ENCODE measurements at regions not wholly inside any gene's neighbourhood (a gene's known extent, or its start where the extent isn't known, plus 50 kb on each side); places are given as distances from the start of the nearest gene placed in this dataset.

DNA sequence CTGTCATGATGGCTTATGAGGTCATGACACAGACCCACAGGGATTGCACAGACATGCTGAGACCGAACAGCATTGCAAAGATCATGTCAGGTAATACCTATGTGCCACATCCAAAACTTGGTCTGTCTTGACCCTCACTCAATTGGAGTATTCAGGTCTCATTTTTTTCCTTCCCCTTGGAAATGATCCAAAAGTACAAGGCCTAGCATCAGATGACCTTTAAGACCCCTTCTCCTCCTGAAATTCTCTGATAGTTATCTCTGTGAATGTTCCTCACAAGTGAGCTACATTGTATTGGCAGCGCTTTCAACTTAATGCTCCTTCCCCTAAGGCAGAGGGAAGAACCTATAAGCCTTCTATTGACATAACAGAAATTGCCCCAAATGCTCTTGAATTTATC lies 507.4 kb upstream of the JARID2 start:
- no peak for ATAC-seq
- DNase-seq (ENCODE audit: low spot score), result no peak
- Mint-ChIP-seq H3K27ac (peak overlapping the region; percentile 23 to 74), H3K4me1 (ENCODE audit: low read depth in 2 of 2) (peaks cover 72 to 76% of the 10 kb centered on the region in 2 donors), H3K27me3 (peaks cover 0 to 5% of the 10 kb centered on the region in 2 donors), H3K4me3 (no peak overlapping the region), H3K36me3 (peaks cover 42% of the 10 kb centered on the region), H3K9me3 (peaks cover 14% of the 10 kb centered on the region)

DNA sequence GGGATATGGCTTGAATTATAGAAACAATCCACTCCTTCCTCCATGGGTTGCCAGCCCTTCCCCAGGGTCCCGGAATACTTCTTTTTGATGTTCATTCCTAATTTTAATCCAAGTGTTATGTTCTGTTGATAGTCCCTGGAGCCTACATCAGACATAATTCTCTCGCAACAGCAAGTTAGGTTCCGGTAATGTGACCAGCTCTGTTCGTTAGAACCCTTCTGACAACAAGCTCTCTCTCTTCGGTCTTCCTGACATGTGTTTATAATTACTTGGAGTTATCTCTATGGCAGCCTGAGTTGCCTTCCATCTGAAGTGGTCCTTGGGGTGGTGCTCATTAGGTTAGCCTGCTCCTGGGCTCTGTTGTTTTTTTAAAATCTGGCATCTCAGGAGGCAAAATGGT lies 506.9 kb upstream of the JARID2 start:
- Mint-ChIP-seq H3K36me3 (peaks cover 39% of the 10 kb centered on the region), H3K4me3 (no peak overlapping the region), H3K27ac (peak overlapping the region; percentile 23 to 74), H3K4me1 (ENCODE audit: low read depth in 2 of 2) (peaks cover 72 to 76% of the 10 kb centered on the region in 2 donors), H3K9me3 (peaks cover 12% of the 10 kb centered on the region), H3K27me3 (peaks cover 2 to 6% of the 10 kb centered on the region in 2 donors)
- ATAC-seq, result no peak
- DNase-seq (ENCODE audit: low spot score), result no peak

DNA sequence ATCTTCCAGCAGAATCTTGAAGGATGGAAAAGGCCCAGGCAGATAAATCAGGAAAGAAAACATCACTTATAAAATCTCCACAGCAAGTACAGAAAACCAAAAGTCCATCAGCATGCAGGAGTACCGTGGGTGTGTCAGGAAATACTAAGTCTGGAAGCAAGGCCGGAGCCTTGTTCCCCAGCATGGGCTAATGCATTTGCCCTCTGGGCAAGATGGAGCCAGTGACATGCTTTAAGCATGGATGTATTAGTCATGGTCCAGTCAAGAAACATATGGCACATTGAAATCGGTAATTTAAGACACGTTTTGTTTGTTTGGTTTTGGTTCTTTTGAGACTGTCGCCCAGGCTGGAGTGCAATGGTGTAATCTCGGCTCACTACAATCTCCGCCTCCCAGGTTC lies 506.0 kb upstream of the JARID2 start:
- peaks cover 67 to 71% of the 10 kb centered on the region in 2 donors for H3K4me1 Mint-ChIP-seq (ENCODE audit: low read depth in 2 of 2)
- no peak overlapping the region for H3K4me3 Mint-ChIP-seq
- DNase-seq (ENCODE audit: low spot score) (no peak), ATAC-seq (no peak)
- peaks cover 8% of the 10 kb centered on the region for H3K9me3 Mint-ChIP-seq
- peaks cover 7 to 9% of the 10 kb centered on the region in 2 donors for H3K27me3 Mint-ChIP-seq
- H3K36me3 Mint-ChIP-seq, result peaks cover 35% of the 10 kb centered on the region
- H3K27ac Mint-ChIP-seq, result peak overlapping the region in 1 of 2 donors; percentile 74

DNA sequence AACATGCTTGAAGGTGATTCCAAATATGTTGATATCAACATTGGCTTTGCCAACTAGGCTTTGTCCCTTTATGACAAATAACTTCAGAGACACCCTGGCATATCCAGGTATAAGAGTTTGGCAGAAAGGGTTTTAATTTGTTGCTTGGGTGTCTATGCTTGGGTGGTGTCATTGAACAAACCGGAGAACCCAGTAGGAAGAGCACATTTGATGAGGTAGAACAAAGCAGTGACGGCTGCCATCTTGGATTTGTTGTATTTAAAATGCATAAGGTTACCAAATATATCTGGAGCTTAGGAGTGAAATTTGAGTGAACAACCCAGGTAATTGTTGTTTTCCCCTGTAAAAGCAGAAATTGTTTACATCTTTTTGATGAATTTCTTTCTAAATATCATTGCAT lies 503.7 kb upstream of the JARID2 start:
- Mint-ChIP-seq H3K4me1 (ENCODE audit: low read depth in 2 of 2) (peaks cover 63 to 65% of the 10 kb centered on the region in 2 donors), H3K27ac (peak overlapping the region; percentile 23 to 94)

DNA sequence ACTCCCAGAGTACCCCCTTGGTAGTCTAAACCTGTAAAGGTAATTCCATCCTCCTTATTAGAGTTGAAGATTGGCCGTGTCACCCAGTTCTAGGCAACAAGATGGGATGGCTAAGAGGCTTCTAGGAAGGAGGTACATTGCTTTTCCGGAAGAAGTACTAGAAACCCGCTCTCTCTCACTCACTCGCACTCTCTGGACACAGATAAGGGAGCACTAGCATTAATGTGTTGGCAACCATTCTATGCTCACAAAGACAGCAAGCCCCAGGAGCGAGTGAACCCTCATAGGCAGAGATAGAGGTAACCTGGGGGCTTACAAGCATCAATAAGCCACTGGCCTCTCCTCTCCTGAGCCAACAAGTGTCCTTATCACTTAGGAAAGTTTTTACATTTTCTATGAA lies 503.2 kb upstream of the JARID2 start:
- peaks cover 62 to 65% of the 10 kb centered on the region in 2 donors for H3K4me1 Mint-ChIP-seq (ENCODE audit: low read depth in 2 of 2)
- peak overlapping the region; percentile 83 for H3K4me3 Mint-ChIP-seq
- H3K27ac Mint-ChIP-seq, result peak overlapping the region; percentile 92 to 94
- H3K36me3 Mint-ChIP-seq, result peaks cover 31% of the 10 kb centered on the region
- H3K9me3 Mint-ChIP-seq, result peaks cover 8% of the 10 kb centered on the region
- DNase-seq (ENCODE audit: low spot score), result no peak
- peaks cover 21% of the 10 kb centered on the region in 2 donors for H3K27me3 Mint-ChIP-seq
- no peak for ATAC-seq

More for the DNA sequence above, 503.7 kb upstream of the JARID2 start:
- Mint-ChIP-seq H3K36me3 (peaks cover 31% of the 10 kb centered on the region), H3K4me3 (no peak overlapping the region), H3K27me3 (peaks cover 21% of the 10 kb centered on the region in 2 donors), H3K9me3 (peaks cover 8% of the 10 kb centered on the region)
- no peak for DNase-seq (ENCODE audit: low spot score)
- ATAC-seq, result no peak

DNA sequence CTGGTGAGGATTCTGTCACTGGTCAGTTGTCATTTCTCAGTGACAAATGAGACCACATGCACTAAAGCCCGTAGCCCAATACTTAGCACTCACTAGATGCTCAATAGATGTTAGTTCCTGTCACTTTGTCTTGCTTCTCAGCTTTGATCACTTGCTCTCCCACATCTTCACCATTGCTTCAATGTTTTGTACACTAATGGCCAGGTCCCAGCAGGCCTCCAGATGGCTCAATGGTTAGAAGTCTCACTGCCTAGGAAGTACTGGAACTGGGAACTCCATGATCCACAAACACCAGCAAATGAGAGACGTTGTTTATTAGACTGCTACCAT lies 502.8 kb upstream of the JARID2 start:
- Mint-ChIP-seq H3K9me3 (peaks cover 8% of the 10 kb centered on the region), H3K36me3 (peaks cover 31% of the 10 kb centered on the region), H3K4me1 (ENCODE audit: low read depth in 2 of 2) (peaks cover 65 to 69% of the 10 kb centered on the region in 2 donors), H3K27me3 (peaks cover 21% of the 10 kb centered on the region in 2 donors), H3K27ac (peak overlapping the region; percentile 92 to 94), H3K4me3 (peak overlapping the region; percentile 83)
- DNase-seq (ENCODE audit: low spot score) (no peak), ATAC-seq (no peak)

DNA sequence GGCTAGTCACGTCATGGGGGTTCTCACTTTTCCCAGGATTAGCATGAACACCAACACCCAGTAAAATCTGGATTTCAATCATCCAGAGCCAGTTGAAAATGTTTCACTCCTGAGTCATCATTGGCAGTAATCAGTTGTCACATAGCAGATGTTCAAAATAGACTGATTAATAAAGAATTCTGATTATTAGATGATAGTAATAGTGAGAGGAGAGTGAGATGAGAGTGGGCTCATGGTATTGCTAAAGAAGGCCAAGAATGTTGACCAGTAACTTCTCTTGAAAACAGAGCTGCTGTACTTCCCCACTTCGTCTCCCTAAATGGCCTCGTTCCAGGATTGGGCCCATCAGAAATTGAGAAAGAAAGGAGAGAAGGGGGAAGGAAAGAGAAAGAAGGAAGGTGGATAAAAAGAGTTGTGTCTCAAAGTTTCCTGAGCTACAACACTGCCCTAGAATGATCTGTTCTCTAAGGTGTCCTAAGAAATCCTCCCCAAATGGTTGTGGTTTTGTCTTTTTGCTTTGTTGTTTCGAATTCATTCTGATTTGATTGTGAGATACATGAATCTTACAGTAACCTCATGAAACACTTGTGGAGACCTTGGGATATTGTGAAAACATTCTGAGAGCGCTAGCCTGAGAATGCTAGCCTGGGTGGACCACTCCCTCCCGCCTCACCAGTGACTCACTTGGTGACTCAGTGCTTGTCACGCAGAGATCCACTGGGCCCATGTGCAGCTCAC lies 502.2 kb upstream of the JARID2 start:
- peak; percentile 83 for DNase-seq (ENCODE audit: low spot score)
- Mint-ChIP-seq H3K27me3 (peaks cover 21% of the 10 kb centered on the region in 2 donors), H3K4me1 (ENCODE audit: low read depth in 2 of 2) (peaks cover 65 to 74% of the 10 kb centered on the region in 2 donors)

DNA sequence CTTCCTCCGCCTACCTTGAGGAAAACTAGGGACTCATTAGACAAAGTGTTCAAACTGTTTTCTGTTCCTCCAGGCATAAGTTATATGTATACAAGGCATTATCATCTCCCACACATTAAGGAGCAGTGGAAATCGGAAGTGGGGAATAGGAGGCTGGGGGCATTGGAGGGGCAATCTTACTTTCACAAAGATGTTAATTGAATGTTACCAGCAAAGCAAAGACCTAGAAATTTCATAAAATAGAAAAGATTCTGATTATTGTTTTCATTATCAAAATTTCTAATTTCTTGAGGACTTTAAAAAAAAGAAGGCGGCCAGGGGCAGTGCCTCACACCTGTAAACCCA lies 501.7 kb upstream of the JARID2 start:
- Mint-ChIP-seq H3K4me3 (peak overlapping the region; percentile 83), H3K36me3 (peaks cover 31% of the 10 kb centered on the region), H3K27ac (peak overlapping the region; percentile 92 to 94), H3K9me3 (peaks cover 8% of the 10 kb centered on the region), H3K4me1 (ENCODE audit: low read depth in 2 of 2) (peaks cover 65 to 74% of the 10 kb centered on the region in 2 donors), H3K27me3 (peaks cover 21% of the 10 kb centered on the region in 2 donors)
- DNase-seq (ENCODE audit: low spot score), result no peak
- ATAC-seq, result no peak

More for the DNA sequence above, 502.2 kb upstream of the JARID2 start:
- Mint-ChIP-seq H3K36me3 (peaks cover 31% of the 10 kb centered on the region), H3K4me3 (peak overlapping the region; percentile 83), H3K9me3 (peaks cover 8% of the 10 kb centered on the region), H3K27ac (peak overlapping the region; percentile 92 to 94)
- ATAC-seq, result peak; percentile 94 to 96

DNA sequence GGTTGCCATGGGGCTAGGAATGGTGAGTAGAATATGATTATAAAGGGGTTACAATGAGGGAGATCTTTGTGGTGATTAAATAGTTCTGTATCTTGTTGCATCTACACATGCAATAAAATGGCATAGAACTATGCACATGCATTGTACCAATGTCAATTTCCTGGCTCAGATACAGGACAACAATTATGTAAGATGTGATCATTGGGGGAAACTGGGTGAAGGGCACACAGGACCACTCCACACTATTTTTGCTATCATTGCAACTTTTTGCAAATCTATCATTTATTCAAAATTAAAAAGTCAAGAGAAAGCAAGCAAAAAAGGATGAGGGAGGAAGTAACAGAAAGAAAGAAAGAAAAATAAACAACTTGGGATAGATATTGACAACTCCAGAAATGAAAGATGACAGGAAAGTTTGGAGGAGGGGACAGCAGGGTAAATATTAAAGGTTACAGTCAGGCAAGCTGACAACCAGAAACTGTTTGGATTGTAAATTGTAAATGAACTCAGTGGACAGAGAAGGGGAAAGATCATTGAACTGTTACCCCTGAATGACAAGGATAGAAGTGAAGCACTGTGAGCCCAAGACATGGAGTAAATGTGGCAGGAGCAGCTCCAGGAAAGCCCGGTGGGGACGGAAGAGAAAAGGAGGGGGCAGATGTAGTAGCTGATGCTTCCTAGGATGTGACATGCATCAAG lies 499.6 kb upstream of the JARID2 start:
- Mint-ChIP-seq H3K9me3 (peaks cover 3% of the 10 kb centered on the region), H3K4me1 (ENCODE audit: low read depth in 2 of 2) (peaks cover 61 to 73% of the 10 kb centered on the region in 2 donors)

DNA sequence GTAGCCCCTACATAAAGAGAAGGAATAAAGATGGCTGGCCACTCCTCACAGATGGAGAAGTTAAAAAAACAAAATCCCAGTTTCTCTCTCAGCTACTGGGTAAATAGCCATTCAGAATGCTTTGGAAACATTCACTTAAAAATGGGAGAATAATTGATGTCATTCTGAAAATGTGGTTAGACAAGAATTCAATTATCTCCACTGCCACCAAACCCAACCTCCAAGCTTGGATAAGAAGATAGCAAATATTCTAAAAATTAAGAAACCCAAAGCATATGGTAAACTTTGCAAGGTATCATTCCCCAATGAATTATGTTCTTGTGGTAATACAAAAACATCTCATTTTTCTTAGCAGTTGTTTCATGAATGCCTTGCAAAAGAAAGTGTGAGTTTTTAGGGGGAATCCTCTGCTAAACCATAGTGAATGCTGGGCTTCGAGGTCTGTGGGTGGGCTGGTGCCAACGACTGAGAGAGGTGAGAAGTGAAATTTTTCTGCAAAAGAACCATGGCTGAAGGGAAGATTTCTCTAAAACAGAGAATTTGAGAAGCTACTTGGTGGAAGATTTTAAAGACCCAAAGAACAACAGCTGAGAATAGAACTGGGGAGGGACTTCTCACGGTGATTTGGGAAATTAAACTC lies 497.9 kb upstream of the JARID2 start:
- peak; percentile 75 for DNase-seq (ENCODE audit: low spot score)
- H3K27ac Mint-ChIP-seq, result peak overlapping the region; percentile 49 to 72
- ATAC-seq, result peak; percentile 59 to 78
- H3K27me3 Mint-ChIP-seq, result peaks cover 27 to 29% of the 10 kb centered on the region in 2 donors
- H3K4me1 Mint-ChIP-seq (ENCODE audit: low read depth in 2 of 2), result peaks cover 54 to 63% of the 10 kb centered on the region in 2 donors
- peaks cover 3% of the 10 kb centered on the region for H3K9me3 Mint-ChIP-seq
- peaks cover 10% of the 10 kb centered on the region for H3K36me3 Mint-ChIP-seq
- peak overlapping the region; percentile 75 for H3K4me3 Mint-ChIP-seq

More for the DNA sequence above, 499.6 kb upstream of the JARID2 start:
- DNase-seq (ENCODE audit: low spot score) (no peak), ATAC-seq (no peak)
- H3K36me3 Mint-ChIP-seq, result peaks cover 18% of the 10 kb centered on the region
- peaks cover 27 to 29% of the 10 kb centered on the region in 2 donors for H3K27me3 Mint-ChIP-seq
- peak overlapping the region; percentile 39 for H3K4me3 Mint-ChIP-seq
- peak overlapping the region; percentile 28 to 72 for H3K27ac Mint-ChIP-seq

DNA sequence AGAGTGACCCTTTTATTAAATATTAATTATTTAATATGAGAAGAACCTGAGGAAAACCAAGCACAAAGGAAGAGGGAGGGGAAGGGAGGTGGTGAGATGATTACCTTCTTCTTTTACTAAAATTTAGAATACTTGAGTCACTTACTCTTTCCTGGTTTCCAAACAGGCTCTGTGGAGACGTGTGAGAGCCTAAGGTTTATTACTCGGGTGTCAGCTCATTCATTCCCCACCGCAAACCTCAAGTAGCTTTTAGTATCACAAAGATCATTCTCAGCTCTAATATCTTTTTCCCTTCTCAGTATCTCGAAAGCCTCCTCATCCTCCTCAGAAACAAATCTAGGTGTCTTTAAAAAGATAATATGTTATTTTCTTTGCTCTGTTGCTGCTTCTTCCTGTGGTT lies 497.2 kb upstream of the JARID2 start:
- peak overlapping the region; percentile 75 for H3K4me3 Mint-ChIP-seq
- peaks cover 10% of the 10 kb centered on the region for H3K36me3 Mint-ChIP-seq
- ATAC-seq (peak; percentile 60 to 63), DNase-seq (ENCODE audit: low spot score) (no peak)
- H3K4me1 Mint-ChIP-seq (ENCODE audit: low read depth in 2 of 2), result peaks cover 47 to 58% of the 10 kb centered on the region in 2 donors
- H3K27ac Mint-ChIP-seq, result peak overlapping the region; percentile 49 to 72
- peaks cover 24 to 29% of the 10 kb centered on the region in 2 donors for H3K27me3 Mint-ChIP-seq
- H3K9me3 Mint-ChIP-seq, result peaks cover 3% of the 10 kb centered on the region

DNA sequence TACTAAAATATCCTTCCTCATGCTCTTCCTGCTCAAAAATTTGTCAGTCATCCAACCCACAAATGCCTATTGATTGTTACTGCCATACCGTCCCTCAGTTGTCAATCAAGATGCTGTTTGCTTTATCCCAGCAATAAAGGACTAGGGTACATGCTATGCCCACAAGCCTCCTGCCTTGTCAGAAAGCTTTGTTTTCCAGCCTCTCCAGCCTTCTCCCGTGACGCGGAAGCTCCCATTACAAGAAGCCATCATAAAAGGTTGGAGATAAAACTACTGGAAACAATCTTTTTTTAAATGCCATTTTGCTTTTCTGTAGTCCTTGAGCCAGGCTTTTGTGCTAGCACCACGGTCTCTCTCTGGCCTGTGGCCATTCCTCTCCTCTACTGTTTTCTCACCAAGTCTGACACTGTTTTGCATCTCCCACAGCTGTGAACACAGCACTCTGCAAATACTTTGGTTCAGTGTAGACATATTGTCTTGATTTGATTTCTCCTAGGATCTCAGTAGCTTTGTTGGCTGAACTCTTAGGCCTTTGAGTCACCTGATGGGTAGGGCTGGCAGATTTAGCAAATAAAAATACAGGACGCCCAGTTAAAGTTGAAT lies 495.7 kb upstream of the JARID2 start:
- ATAC-seq (no peak), DNase-seq (ENCODE audit: low spot score) (no peak)
- Mint-ChIP-seq H3K4me1 (ENCODE audit: low read depth in 2 of 2) (peaks cover 42 to 59% of the 10 kb centered on the region in 2 donors), H3K4me3 (peak overlapping the region; percentile 18), H3K36me3 (peaks cover 4% of the 10 kb centered on the region), H3K27me3 (peaks cover 20 to 22% of the 10 kb centered on the region in 2 donors), H3K9me3 (no peaks in the 10 kb centered on the region), H3K27ac (peak overlapping the region in 1 of 2 donors; percentile 8)

DNA sequence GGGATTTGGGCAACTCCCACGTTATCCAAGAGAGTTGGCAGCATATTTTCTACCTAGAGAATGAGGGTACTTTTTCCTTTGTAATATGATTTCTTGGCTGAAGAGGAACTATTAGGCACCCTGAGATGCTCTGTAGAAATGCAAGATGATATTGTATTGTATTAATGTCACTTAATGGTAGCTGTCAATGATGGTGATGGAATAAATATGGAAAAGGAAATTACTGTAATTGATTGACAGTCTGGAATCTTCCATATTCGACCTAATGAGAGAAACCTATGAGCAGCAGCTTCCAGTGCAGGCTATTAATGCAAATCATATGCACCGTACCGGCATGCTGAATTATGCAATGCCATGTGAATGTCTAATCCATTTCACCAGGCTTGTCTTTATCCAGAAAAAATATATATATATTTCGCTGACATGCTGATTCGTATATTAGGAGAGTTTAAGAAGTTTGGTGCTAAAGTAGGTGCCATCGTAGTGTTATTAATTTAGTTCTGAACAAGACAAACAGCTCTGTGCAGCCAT lies 494.2 kb upstream of the JARID2 start:
- Mint-ChIP-seq H3K27ac (no peak overlapping the region), H3K36me3 (no peaks in the 10 kb centered on the region), H3K4me3 (no peak overlapping the region), H3K4me1 (ENCODE audit: low read depth in 2 of 2) (peaks cover 32 to 51% of the 10 kb centered on the region in 2 donors), H3K27me3 (peaks cover 11 to 12% of the 10 kb centered on the region in 2 donors), H3K9me3 (peaks cover 2% of the 10 kb centered on the region)
- no peak for DNase-seq (ENCODE audit: low spot score)
- ATAC-seq, result no peak
